HG02588 (cell line): ENCODE measurements at regions not wholly inside any gene's neighbourhood (a gene's known extent, or its start where the extent isn't known, plus 50 kb on each side); places are given as distances from the start of the nearest gene placed in this dataset.

Experiments used
- ATAC-seq: cut with Tn5 transposase; IDR thresholded peaks from one replicate; pipeline ENCODE4 v1.9.1; 2021; ENCODE audit warnings: mild to moderate bottlenecking, moderate library complexity; ENCODE audit not compliant: unreplicated experiment

GRCh38 chr12:127287256-127287655, 979.7 kb upstream of the TMEM132C start:
- ATAC-seq, result no peak

- no peak for ATAC-seq
Observed at GRCh38 chr12:127290251-127290650, 976.7 kb upstream of the TMEM132C start.

GRCh38 chr12:127292736-127293135, 974.2 kb upstream of the TMEM132C start:
- no peak for ATAC-seq

GRCh38 chr12:127293507-127294310, 973.3 kb upstream of the TMEM132C start:
- no peak for ATAC-seq

- no peak for ATAC-seq
Observed at GRCh38 chr12:127294651-127295210, 972.2 kb upstream of the TMEM132C start.

GRCh38 chr12:127295630-127296029, 971.3 kb upstream of the TMEM132C start:
- ATAC-seq, result no peak

DNA sequence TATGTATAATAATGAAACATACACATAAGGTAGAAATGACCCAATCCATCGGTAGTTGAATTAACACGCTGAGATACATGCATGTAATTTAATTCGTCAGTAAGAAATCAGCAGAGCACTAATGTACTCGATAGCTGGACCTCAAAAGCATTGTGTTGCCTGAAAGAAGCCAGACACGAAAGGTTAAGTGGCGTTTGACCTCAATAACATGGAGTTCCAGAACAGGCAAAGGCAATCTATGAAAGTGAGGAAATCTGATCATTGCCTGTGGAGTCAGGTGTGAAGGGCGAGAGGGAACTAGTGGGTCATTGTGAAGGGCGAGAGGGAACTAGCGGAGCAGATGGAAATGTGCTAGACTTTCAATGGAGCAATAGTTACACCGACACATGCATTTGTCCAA, 970.4 kb upstream of the TMEM132C start:
- ATAC-seq, result no peak

DNA sequence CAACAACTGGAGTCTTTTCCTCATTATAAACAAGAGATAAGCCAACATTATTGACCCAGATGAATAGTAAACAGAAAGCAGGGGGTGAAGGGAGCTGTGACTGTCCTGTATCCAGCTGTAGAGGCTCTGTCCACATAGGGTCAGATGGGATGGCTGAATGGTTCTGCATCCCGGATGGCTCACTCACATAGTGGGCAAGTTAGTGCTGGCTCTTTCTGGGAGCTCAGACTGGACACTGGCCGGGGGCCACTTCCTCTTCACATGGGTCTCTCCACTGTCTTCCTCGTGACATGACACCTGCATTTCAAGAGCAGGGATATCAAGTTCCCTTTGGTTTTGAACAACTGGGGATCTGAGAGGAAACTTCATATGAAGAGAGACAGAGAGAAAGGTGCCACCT, 969.6 kb upstream of the TMEM132C start:
- no peak for ATAC-seq

GRCh38 chr12:127300075-127300474, 966.9 kb upstream of the TMEM132C start:
- ATAC-seq, result no peak

DNA sequence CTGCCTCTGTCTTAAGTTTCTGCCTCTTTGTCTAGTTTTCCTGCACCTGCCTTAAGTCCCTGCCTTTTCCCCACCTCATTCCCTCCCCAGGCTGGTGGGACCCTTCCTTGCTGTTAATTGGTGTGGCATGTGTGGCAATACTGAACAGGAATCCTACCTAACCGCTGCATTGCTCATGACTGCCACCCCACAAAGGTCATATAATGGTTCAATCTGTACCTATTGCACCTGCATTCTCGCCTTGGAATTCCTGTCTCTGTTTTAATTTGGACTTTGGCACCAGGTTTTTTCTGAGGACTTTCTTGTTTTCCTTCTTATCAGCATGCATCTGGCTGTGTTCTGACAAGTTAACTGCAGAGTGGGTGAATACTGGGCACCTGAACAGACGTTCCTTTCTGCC, 966.2 kb upstream of the TMEM132C start:
- ATAC-seq, result no peak

DNA sequence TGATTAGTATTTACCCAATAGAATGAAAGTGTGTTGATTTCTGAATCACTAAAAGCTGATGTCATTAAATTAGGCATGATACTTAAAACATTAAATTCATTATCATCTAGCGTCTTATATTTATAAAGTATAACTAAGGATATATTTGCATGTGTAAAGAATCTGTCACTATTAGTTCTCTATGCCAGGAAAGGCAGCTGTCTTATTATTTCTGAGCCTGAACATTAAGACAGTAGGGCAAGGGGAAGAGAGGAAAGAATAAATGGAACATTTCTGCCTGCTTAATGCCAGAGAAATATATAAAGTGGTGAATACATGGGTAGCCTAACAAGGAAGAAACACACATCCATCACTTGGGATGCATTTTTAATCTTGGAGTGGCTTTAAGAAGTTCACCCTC, 965.1 kb upstream of the TMEM132C start:
- ATAC-seq, result no peak

DNA sequence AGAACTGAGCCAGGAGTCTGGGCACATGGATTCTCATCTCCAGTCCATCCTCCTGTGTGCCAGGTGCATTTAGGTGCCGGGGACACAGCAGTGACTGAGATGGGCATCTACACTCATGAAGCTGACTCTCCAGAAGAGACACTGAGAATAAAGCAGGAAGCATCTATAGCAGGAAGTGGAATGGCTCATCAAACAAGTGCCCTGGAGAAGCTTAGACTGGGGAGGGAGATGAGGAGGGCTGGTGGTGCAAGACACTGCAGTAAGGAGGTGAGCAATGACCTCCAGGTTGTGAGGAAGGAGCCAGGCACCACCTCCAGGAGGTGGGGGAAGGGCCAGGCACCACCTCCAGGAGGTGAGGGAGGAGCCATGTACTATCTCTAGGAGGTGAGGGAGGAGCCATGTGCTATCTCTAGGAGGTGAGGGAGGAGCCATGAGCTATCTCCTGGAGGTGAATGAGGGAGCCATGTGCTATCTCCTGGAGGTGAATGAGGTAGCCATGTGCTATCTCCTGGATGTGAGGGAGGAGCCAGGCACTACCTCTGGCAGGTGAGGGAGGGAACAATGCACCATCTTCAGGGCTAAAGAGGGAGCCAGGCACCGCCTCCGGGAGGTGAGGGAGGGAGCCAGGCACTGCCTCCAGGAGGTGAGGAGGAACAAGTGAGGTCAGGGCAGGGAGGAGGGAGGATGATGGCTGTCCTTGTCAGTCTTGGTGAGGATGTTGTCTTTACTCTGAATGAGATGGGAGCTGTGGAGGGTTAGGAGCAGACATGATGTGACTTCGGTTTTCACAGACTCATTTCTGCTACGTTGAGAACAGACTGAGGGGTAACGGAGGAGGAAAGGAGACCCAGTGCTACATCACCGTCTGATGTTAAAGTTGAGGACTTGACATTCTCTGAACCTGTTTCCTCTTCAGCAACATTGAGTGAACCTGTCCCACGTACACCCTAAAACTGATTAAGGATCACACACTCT, 961.9 kb upstream of the TMEM132C start:
- ATAC-seq, result no peak

- no peak for ATAC-seq
Observed at GRCh38 chr12:127306604-127307215, 960.3 kb upstream of the TMEM132C start.

- ATAC-seq, result no peak
Observed at GRCh38 chr12:127307528-127307927, 959.4 kb upstream of the TMEM132C start.

GRCh38 chr12:127308148-127308547, 958.8 kb upstream of the TMEM132C start:
- no peak for ATAC-seq

DNA sequence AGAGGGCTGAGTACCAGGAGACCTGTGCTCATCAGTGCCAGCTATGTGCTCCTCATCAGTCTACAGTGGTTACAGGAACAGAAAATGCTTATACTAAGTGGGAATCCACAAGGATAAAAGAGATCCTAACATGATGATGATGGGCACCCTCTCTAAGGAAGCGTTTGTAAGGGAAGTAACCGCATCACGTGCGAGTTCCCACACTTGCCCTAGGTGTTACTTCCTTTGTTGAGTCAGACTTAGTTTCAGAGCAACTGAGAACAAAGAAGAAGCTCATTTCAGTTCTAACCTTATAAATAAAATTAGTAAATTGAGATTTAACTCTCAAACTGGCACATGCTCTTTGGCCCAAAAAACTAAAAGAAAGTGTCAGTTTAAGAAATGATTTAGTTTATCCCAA, 956.4 kb upstream of the TMEM132C start:
- ATAC-seq, result no peak

DNA sequence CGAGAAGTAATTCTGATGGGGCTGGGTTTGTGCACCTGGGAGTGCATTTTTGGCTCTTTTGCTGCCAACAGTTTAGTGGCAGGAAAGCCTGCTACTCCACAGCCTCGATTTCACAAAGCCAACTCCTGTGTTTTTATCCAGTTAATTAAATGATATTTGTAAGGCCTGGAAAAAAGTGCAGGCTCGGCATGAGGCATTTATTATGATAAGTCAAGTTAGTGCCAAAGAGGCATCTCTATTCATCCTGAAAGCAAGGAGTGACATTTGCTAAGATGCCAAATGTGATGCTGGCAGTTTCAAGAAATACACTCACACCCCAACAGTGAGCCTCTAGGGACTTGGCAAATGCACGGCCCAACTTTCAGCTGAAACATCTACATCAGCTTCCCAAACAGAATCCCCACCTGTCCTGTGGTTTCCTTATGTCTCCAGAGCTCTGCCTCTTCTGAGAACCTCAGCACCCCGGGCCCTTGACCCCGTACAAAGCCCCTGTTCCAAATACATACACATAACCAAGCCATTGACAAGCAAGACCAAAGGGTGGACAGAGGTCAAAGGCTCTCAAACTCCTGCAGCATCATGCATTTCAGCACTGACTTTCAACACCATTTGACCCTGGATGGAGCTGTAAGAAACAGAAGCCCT, 955.1 kb upstream of the TMEM132C start:
- ATAC-seq, result no peak

GRCh38 chr12:127324681-127325080, 942.3 kb upstream of the TMEM132C start:
- no peak for ATAC-seq

DNA sequence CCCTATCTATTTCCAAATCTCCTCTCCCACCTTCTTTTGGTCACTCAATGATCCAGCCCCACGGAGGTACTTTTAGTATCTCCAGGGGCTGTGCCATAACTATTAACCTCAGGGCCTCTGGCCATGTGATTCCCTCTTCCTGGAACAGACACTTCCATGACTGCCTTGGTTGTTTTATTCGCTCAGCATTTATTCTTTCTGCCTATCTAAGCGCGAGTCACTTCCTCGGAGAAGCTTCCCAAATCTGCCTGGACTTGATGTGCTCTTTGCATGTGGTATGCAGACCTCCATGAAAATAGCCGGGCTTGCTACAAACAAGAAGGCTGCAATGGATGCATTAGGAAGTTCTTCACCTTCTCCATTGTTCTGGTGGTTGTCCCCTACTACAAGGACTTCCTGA, 939.0 kb upstream of the TMEM132C start:
- no peak for ATAC-seq

DNA sequence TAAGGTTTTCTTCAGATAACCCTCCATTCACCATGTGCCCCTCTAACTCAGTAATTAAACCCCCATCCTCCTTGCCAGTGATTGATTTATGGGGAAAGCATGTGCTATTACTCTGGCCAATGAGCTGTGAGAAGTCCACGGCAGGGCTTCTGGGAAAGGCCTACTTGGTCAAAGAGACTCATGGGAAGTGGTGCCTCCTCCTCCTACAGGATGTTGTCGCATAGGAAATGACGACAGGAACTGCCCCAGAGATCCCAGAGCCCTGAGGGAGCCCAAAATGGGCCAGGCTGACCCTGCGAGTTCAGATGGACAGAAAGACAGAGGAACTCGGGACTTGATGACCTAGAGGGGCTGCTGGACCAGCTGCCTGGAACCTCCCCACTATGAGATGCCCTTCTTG, 938.1 kb upstream of the TMEM132C start:
- ATAC-seq, result no peak

DNA sequence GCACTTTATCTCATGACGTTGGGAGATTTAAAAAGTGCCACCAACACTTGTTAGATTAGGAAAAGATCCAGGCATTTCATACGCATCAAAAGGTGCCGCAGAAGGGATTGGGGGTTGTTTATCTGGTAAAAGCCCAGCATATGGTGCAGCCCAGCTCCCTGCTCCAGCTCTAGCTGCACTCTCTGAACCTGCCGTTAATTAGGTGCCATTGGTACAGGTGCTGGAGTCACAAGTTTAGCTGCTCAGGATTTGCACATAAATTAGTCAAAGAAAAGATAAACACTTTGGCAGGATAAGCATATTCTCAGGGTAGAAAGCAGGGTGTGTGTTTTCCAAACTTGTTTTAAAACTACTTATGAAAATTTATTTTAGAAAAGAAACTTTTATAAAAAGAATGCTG, 932.6 kb upstream of the TMEM132C start:
- ATAC-seq, result no peak
